HUES48 (cell line): ENCODE measurements at regions not wholly inside any gene's neighbourhood (a gene's known extent, or its start where the extent isn't known, plus 50 kb on each side); places are given as distances from the start of the nearest gene placed in this dataset.
A peak's percentile ranks its signal among the peaks of the same experiment; 100 is the strongest.
"Not testable (repeated sequence)": the region's sequence is repeated elsewhere in the genome, so short reads cannot be mapped to it uniquely, and the experiment has no call there.

ENCODE experiments used
- H3K27ac ChIP-seq: one replicate; pipeline ENCODE4 v1.7.0; 2013; ENCODE audit warnings: low read depth, low read length, inconsistent platforms
- H3K27me3 ChIP-seq: 2 replicates; pipeline ENCODE4 v1.6.1; 2013; ENCODE audit warnings: mild to moderate bottlenecking, low read length; ENCODE audit not compliant: control insufficient read depth, insufficient read depth
- H3K36me3 ChIP-seq: 2 replicates; pipeline ENCODE4 v1.6.1; 2013; ENCODE audit warnings: low read length; ENCODE audit not compliant: control insufficient read depth, insufficient read depth
- H3K4me1 ChIP-seq: 2 replicates; pipeline ENCODE4 v1.6.1; 2013; ENCODE audit warnings: mild to moderate bottlenecking, low read length; ENCODE audit not compliant: control insufficient read depth, insufficient read depth
- H3K4me3 ChIP-seq: 2 replicates; pipeline ENCODE4 v1.5.1; 2013; ENCODE audit warnings: mild to moderate bottlenecking, low read depth, low read length
- H3K9ac ChIP-seq: 2 replicates; pipeline ENCODE4 v1.6.1; 2013; ENCODE audit warnings: mild to moderate bottlenecking, low read depth, low read length, moderate library complexity
- H3K9me3 ChIP-seq: 2 replicates; pipeline ENCODE4 v1.6.1; 2013; ENCODE audit warnings: low read length; ENCODE audit not compliant: control insufficient read depth, insufficient read depth

GRCh38 chr19:30066781-30067759 is 125.0 kb downstream of the URI1 start:
- Histone ChIP-seq H3K27me3 (no peaks in the 10 kb centered on the region), H3K9me3 (no peaks in the 10 kb centered on the region), H3K9ac (no peak overlapping the region), H3K4me1 (no peaks in the 10 kb centered on the region), H3K27ac (no peak overlapping the region), H3K4me3 (no peak overlapping the region), H3K36me3 (no peaks in the 10 kb centered on the region)

- H3K27me3 ChIP-seq, H3K4me1 ChIP-seq, H3K9ac ChIP-seq, H3K36me3 ChIP-seq, H3K27ac ChIP-seq, H3K4me3 ChIP-seq, H3K9me3 ChIP-seq: not testable (repeated sequence)
Measured at GRCh38 chr19:30067956-30068506, 126.0 kb downstream of the URI1 start.

GRCh38 chr19:30068528-30069395 is 126.7 kb downstream of the URI1 start:
- H3K4me1 ChIP-seq, result no peaks in the 10 kb centered on the region
- H3K27ac ChIP-seq, result no peak overlapping the region
- no peak overlapping the region for H3K9ac ChIP-seq
- no peak overlapping the region for H3K4me3 ChIP-seq
- no peaks in the 10 kb centered on the region for H3K9me3 ChIP-seq
- H3K27me3 ChIP-seq, result no peaks in the 10 kb centered on the region
- H3K36me3 ChIP-seq, result no peaks in the 10 kb centered on the region

- no peak overlapping the region for H3K9ac ChIP-seq
- no peak overlapping the region for H3K27ac ChIP-seq
- H3K27me3 ChIP-seq, result no peaks in the 10 kb centered on the region
Measured at GRCh38 chr19:30069535-30070197, 127.6 kb downstream of the URI1 start.

GRCh38 chr19:30070198-30070967 is 128.3 kb downstream of the URI1 start:
- Histone ChIP-seq H3K27me3 (no peaks in the 10 kb centered on the region), H3K9ac (no peak overlapping the region), H3K4me1 (no peaks in the 10 kb centered on the region), H3K9me3 (no peaks in the 10 kb centered on the region), H3K36me3 (no peaks in the 10 kb centered on the region), H3K27ac (peak overlapping the region; percentile 35), H3K4me3 (no peak overlapping the region)

More at GRCh38 chr19:30069535-30070197, 127.6 kb downstream of the URI1 start:
- H3K36me3 ChIP-seq, result no peaks in the 10 kb centered on the region
- H3K9me3 ChIP-seq, result no peaks in the 10 kb centered on the region
- no peaks in the 10 kb centered on the region for H3K4me1 ChIP-seq
- no peak overlapping the region for H3K4me3 ChIP-seq

- no peaks in the 10 kb centered on the region for H3K4me1 ChIP-seq
- H3K27ac ChIP-seq, result no peak overlapping the region
- no peak overlapping the region for H3K4me3 ChIP-seq
- H3K27me3 ChIP-seq, result no peaks in the 10 kb centered on the region
- no peaks in the 10 kb centered on the region for H3K9me3 ChIP-seq
- no peak overlapping the region for H3K9ac ChIP-seq
- H3K36me3 ChIP-seq, result no peaks in the 10 kb centered on the region
Measured at GRCh38 chr19:30070968-30071632, 129.1 kb downstream of the URI1 start.

- no peak overlapping the region for H3K27ac ChIP-seq
- no peak overlapping the region for H3K9ac ChIP-seq
- no peaks in the 10 kb centered on the region for H3K4me1 ChIP-seq
- H3K27me3 ChIP-seq, result no peaks in the 10 kb centered on the region
- no peak overlapping the region for H3K4me3 ChIP-seq
- no peaks in the 10 kb centered on the region for H3K36me3 ChIP-seq
- H3K9me3 ChIP-seq, result no peaks in the 10 kb centered on the region
Measured at GRCh38 chr19:30071871-30072270, 129.8 kb downstream of the URI1 start.

- no peaks in the 10 kb centered on the region for H3K9me3 ChIP-seq
- no peaks in the 10 kb centered on the region for H3K27me3 ChIP-seq
- H3K27ac ChIP-seq, result no peak overlapping the region
- no peak overlapping the region for H3K4me3 ChIP-seq
- no peak overlapping the region for H3K9ac ChIP-seq
- H3K36me3 ChIP-seq, result no peaks in the 10 kb centered on the region
- no peaks in the 10 kb centered on the region for H3K4me1 ChIP-seq
Measured at GRCh38 chr19:30073152-30074000, 131.3 kb downstream of the URI1 start.

GRCh38 chr19:30074096-30074495 is 132.1 kb downstream of the URI1 start:
- H3K27ac ChIP-seq, result no peak overlapping the region
- H3K9me3 ChIP-seq, result no peaks in the 10 kb centered on the region
- no peaks in the 10 kb centered on the region for H3K4me1 ChIP-seq
- H3K36me3 ChIP-seq, result no peaks in the 10 kb centered on the region
- H3K27me3 ChIP-seq, result no peaks in the 10 kb centered on the region
- H3K9ac ChIP-seq, result no peak overlapping the region
- H3K4me3 ChIP-seq, result no peak overlapping the region
